OCI-LY3 (cell line): ENCODE measurements at regions not wholly inside any gene's neighbourhood (a gene's known extent, or its start where the extent isn't known, plus 50 kb on each side); places are given as distances from the start of the nearest gene placed in this dataset.

Experiments used
- H2AFZ ChIP-seq: fragments of 200-600, 300-600 bp; shearing (Covaris generic); 2 replicates; pipeline ENCODE4 v1.6.0; 2014; ENCODE audit warnings: antibody characterized with exemption, low read depth, low read length
- H3K27ac ChIP-seq: fragments of 200-600, 300-600 bp; sonication (generic); 2 replicates; pipeline ENCODE4 v1.5.1; 2014; ENCODE audit warnings: mild to moderate bottlenecking, low read length, moderate library complexity, mixed read lengths
- H3K27me3 ChIP-seq: fragments of 200-600, 300-600 bp; sonication (generic); 2 replicates; pipeline ENCODE4 v1.6.1; 2014; ENCODE audit warnings: low read depth, low read length, mixed read lengths
- H3K36me3 ChIP-seq: fragments of 200-600, 300-600 bp; sonication (generic); replicated peaks from 2 replicates; pipeline ENCODE3; 2014; ENCODE audit warnings: low read depth, low read length, mixed read lengths
- H3K4me1 ChIP-seq: fragments of 300-600, 200-600 bp; sonication (generic); 2 replicates; pipeline ENCODE4 v1.6.1; 2014; ENCODE audit warnings: low read length, mixed read lengths
- H3K4me2 ChIP-seq: fragments of 200-600, 300-600 bp; sonication (generic); 2 replicates; pipeline ENCODE4 v1.6.1; 2014; ENCODE audit warnings: low read length, mixed read lengths
- H3K4me3 ChIP-seq: fragments of 300-600, 200-600 bp; sonication (generic); 2 replicates; pipeline ENCODE4 v1.5.1; 2014; ENCODE audit warnings: antibody characterized with exemption, mild to moderate bottlenecking, low read length, moderate library complexity
- H3K79me2 ChIP-seq: fragments of 300-600, 200-600 bp; shearing (Covaris generic); 2 replicates; pipeline ENCODE4 v1.6.1; 2014; ENCODE audit warnings: mild to moderate bottlenecking, low read length, mixed read lengths
- H3K9ac ChIP-seq: fragments of 300-600, 200-600 bp; shearing (Covaris generic); 2 replicates; pipeline ENCODE4 v1.6.0; 2014; ENCODE audit warnings: mild to moderate bottlenecking, low read length, moderate library complexity
- H3K9me3 ChIP-seq: fragments of 200-600, 300-600 bp; shearing (Covaris generic); 2 replicates; pipeline ENCODE4 v1.6.1; 2014; ENCODE audit warnings: low read length, mixed read lengths; ENCODE audit not compliant: insufficient read depth
- H4K20me1 ChIP-seq: fragments of 200-600, 300-600 bp; sonication (generic); 2 replicates; pipeline ENCODE4 v1.6.1; 2016; ENCODE audit warnings: low read length, mixed read lengths; ENCODE audit not compliant: insufficient read depth
- EZH2phosphoT487 ChIP-seq: fragments of 200-600 bp; shearing (Covaris generic); IDR thresholded peaks from 2 replicates; pipeline ENCODE4 v1.6.1; 2018; ENCODE audit warnings: antibody characterized with exemption, mixed run types, low read depth
- TF ChIP-seq, protein P1 (sequence below): fragments of 200-600, 300-600 bp; sonication (generic); IDR thresholded peaks from 2 replicates; pipeline ENCODE4 v1.5.1; 2014; ENCODE audit warnings: antibody characterized with exemption, low read length, low read depth

DNA sequence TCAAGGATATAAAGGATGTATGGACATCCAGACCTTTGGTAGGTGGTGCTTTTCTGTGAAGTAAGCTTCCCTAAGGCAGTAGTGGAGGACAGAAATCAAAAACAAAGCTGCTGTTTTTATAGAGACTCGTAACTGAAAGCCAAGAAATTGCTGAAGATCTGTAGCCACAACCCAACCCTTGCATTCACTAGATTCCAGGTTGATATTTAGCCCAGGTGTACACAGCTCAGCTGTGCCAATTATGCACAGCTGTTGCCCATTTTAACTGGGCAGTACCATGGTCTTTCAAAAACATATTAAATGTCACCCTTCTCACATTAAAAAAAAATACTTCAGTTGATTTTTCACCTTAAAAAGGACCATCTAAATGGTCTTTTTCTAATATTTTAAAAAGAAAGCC is 75.8 kb downstream of the CNTN3 start:
- Histone ChIP-seq H3K36me3 (no peaks in the 10 kb centered on the region), H2AFZ (no peak overlapping the region), H3K4me1 (peaks cover 13% of the 10 kb centered on the region; the same call in 1 of the 2 replicates), H3K9ac (no peak overlapping the region), H3K4me3 (no peak overlapping the region), H3K4me2 (no peak overlapping the region), H3K27ac (no peak overlapping the region), H3K9me3 (no peaks in the 10 kb centered on the region), H4K20me1 (no peaks in the 10 kb centered on the region), H3K27me3 (no peaks in the 10 kb centered on the region), H3K79me2 (no peaks in the 10 kb centered on the region)
- TF ChIP-seq, protein P1, sequence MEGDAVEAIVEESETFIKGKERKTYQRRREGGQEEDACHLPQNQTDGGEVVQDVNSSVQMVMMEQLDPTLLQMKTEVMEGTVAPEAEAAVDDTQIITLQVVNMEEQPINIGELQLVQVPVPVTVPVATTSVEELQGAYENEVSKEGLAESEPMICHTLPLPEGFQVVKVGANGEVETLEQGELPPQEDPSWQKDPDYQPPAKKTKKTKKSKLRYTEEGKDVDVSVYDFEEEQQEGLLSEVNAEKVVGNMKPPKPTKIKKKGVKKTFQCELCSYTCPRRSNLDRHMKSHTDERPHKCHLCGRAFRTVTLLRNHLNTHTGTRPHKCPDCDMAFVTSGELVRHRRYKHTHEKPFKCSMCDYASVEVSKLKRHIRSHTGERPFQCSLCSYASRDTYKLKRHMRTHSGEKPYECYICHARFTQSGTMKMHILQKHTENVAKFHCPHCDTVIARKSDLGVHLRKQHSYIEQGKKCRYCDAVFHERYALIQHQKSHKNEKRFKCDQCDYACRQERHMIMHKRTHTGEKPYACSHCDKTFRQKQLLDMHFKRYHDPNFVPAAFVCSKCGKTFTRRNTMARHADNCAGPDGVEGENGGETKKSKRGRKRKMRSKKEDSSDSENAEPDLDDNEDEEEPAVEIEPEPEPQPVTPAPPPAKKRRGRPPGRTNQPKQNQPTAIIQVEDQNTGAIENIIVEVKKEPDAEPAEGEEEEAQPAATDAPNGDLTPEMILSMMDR: no peak
- TF ChIP-seq EZH2phosphoT487: no peak

DNA sequence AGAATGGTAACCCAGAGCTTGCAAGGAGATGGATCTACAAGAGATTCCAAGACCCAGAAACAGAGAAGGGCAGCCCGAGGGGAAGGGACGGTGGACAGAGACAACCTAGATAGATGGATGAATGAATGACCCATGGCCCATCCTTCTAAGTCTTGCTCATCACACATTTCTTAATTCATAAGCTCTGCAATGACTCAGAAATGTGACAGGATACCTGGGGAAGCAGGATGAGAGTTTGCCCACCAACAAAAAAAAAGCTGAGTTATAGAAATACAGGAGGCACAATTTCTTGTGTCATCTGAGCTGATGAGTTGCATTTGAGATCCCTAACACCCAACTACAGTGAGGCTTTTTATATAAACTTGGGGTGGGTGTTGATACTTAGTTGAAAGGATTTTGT is 76.6 kb downstream of the CNTN3 start:
- Histone ChIP-seq H3K4me3 (no peak overlapping the region), H3K4me2 (no peak overlapping the region), H3K36me3 (no peaks in the 10 kb centered on the region), H3K9ac (no peak overlapping the region), H3K79me2 (no peaks in the 10 kb centered on the region), H3K4me1 (peaks cover 13% of the 10 kb centered on the region; the same call in 1 of the 2 replicates), H4K20me1 (no peaks in the 10 kb centered on the region), H3K27ac (no peak overlapping the region), H3K9me3 (no peaks in the 10 kb centered on the region), H2AFZ (no peak overlapping the region), H3K27me3 (no peaks in the 10 kb centered on the region)
- TF ChIP-seq EZH2phosphoT487: no peak
- TF ChIP-seq, protein P1: no peak

DNA sequence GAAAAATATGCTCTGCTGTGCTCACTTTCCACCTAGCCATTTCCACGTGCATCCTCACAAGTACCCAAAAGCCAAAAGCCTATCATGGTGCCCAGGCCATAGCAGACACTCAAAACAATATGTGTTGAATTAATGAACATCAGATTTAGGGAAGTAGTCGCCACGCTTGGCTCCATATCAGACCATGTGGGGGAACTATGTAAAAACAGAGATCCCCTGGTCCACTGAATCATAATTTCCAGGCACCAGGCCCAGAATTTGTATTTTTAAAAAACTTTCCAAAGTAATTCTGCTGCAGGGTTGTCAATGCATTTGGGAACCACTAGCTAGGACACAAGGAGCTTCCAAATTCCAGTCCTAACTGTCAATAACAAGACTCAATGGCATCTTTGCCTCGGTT is 77.3 kb downstream of the CNTN3 start:
- Histone ChIP-seq H3K4me3 (no peak overlapping the region), H3K79me2 (no peaks in the 10 kb centered on the region), H2AFZ (no peak overlapping the region), H3K9ac (no peak overlapping the region), H3K27ac (no peak overlapping the region), H3K4me1 (peaks cover 13% of the 10 kb centered on the region; the same call in 1 of the 2 replicates), H3K4me2 (no peak overlapping the region), H4K20me1 (no peaks in the 10 kb centered on the region), H3K9me3 (no peaks in the 10 kb centered on the region), H3K36me3 (no peaks in the 10 kb centered on the region), H3K27me3 (no peaks in the 10 kb centered on the region)
- no peak for TF ChIP-seq EZH2phosphoT487
- TF ChIP-seq, protein P1: no peak

DNA sequence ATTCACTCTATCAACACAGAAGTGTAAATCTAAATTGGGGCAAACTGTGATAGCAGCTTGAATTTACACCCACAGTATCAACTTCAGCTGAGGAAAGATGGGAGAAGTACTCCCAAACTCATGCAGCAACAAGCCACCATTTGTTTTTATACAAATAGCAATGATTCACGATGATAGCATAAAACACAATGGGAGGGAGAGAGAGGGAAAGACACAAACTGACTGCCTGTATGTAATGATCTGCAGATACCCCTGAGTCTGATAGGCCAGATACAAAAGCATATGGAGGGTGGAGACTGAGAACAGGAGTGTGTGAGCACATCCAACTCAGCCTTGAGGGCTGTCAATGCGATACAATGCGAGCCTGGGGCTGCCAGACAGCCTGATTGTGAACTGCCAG is 79.2 kb downstream of the CNTN3 start:
- TF ChIP-seq, protein P1: no peak
- TF ChIP-seq EZH2phosphoT487: no peak
- Histone ChIP-seq H3K79me2 (no peaks in the 10 kb centered on the region), H3K4me2 (no peak overlapping the region), H2AFZ (no peak overlapping the region), H3K4me1 (peaks cover 13% of the 10 kb centered on the region; the same call in 1 of the 2 replicates), H3K27ac (no peak overlapping the region), H3K27me3 (no peaks in the 10 kb centered on the region), H3K9me3 (no peaks in the 10 kb centered on the region), H4K20me1 (no peaks in the 10 kb centered on the region), H3K36me3 (no peaks in the 10 kb centered on the region), H3K9ac (no peak overlapping the region), H3K4me3 (no peak overlapping the region)
